HG02884 (cell line): ENCODE measurements at regions not wholly inside any gene's neighbourhood (a gene's known extent, or its start where the extent isn't known, plus 50 kb on each side); places are given as distances from the start of the nearest gene placed in this dataset.

Experiments used
- ATAC-seq: cut with Tn5 transposase; IDR thresholded peaks from one replicate; pipeline ENCODE4 v1.9.1; 2021; ENCODE audit warnings: mild to moderate bottlenecking, moderate library complexity; ENCODE audit not compliant: unreplicated experiment

GRCh38 chr17:72486806-72487205 is 366.0 kb downstream of the SOX9 start:
- ATAC-seq, result no peak

GRCh38 chr17:72487731-72488494 is 367.1 kb downstream of the SOX9 start:
- ATAC-seq, result no peak

GRCh38 chr17:72488555-72489271 is 367.9 kb downstream of the SOX9 start:
- no peak for ATAC-seq

- no peak for ATAC-seq
Measured at GRCh38 chr17:72489272-72489641, 368.4 kb downstream of the SOX9 start.

GRCh38 chr17:72491102-72491501 is 370.3 kb downstream of the SOX9 start:
- ATAC-seq, result no peak

GRCh38 chr17:72492494-72492893 is 371.7 kb downstream of the SOX9 start:
- ATAC-seq, result no peak

GRCh38 chr17:72492941-72493340 is 372.1 kb downstream of the SOX9 start:
- no peak for ATAC-seq

- no peak for ATAC-seq
Measured at GRCh38 chr17:72494566-72494965, 373.7 kb downstream of the SOX9 start.

GRCh38 chr17:72496461-72496860 is 375.6 kb downstream of the SOX9 start:
- no peak for ATAC-seq

- no peak for ATAC-seq
Measured at GRCh38 chr17:72497915-72498314, 377.1 kb downstream of the SOX9 start.

- no peak for ATAC-seq
Measured at GRCh38 chr17:72498364-72499210, 377.8 kb downstream of the SOX9 start.

- no peak for ATAC-seq
Measured at GRCh38 chr17:72501404-72502370, 380.9 kb downstream of the SOX9 start.

GRCh38 chr17:72502371-72503341 is 381.8 kb downstream of the SOX9 start:
- no peak for ATAC-seq

GRCh38 chr17:72503556-72503955 is 382.7 kb downstream of the SOX9 start:
- ATAC-seq, result no peak

- no peak for ATAC-seq
Measured at GRCh38 chr17:72504783-72505182, 384.0 kb downstream of the SOX9 start.

- ATAC-seq, result no peak
Measured at GRCh38 chr17:72506773-72507172, 386.0 kb downstream of the SOX9 start.

- no peak for ATAC-seq
Measured at GRCh38 chr17:72507370-72507769, 386.6 kb downstream of the SOX9 start.

GRCh38 chr17:72510351-72511016 is 389.7 kb downstream of the SOX9 start:
- ATAC-seq, result peak; percentile 67

- ATAC-seq, result no peak
Measured at GRCh38 chr17:72511242-72511641, 390.4 kb downstream of the SOX9 start.
